IPS-15b (cell line): ENCODE measurements at regions not wholly inside any gene's neighbourhood (a gene's known extent, or its start where the extent isn't known, plus 50 kb on each side); places are given as distances from the start of the nearest gene placed in this dataset.

ENCODE experiments used
- H3K27me3 ChIP-seq: one replicate; pipeline ENCODE4 v1.6.1; 2013; ENCODE audit warnings: low read length; ENCODE audit not compliant: control insufficient read depth, insufficient read depth
- H3K36me3 ChIP-seq: one replicate; pipeline ENCODE4 v1.6.1; 2013; ENCODE audit warnings: low read length; ENCODE audit not compliant: control insufficient read depth, insufficient read depth
- H3K4me1 ChIP-seq: one replicate; pipeline ENCODE4 v1.6.1; 2013; ENCODE audit warnings: mild to moderate bottlenecking, low read length; ENCODE audit not compliant: control insufficient read depth, insufficient read depth
- H3K4me3 ChIP-seq: one replicate; pipeline ENCODE4 v1.5.1; 2013; ENCODE audit warnings: low read depth, low read length
- H3K9ac ChIP-seq: one replicate; pipeline ENCODE4 v1.6.1; 2013; ENCODE audit warnings: low read depth, mild to moderate bottlenecking, low read length
- H3K9me3 ChIP-seq: one replicate; pipeline ENCODE4 v1.6.1; 2013; ENCODE audit warnings: mild to moderate bottlenecking, low read length; ENCODE audit not compliant: control insufficient read depth, insufficient read depth

DNA sequence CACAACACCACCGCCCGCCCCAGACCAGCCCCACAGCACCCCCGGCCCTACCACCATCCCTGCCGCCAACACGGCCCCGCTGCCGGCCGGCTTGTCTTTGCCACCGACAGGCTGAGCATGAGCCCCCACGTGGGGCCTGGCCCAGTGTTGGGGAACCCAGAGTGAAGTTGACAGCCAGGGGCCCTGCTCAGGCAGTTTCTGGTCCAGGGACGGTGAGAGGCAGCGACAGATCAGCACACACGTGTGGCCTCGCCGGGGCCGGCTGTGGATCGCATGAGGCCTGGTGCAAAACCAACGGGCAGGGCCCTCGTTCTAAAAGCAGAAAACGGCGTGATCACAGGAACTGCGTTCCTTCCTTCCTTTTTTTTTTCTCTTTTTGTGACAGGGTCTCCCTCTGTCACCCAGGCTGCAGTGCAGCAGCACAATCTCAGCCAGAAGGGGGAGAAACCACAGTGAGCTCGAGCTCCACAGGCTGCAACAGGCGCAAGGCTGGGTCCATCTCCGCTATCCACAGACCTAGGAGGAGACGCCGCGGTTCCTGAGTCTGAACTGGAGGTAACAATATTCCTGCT lies 50.5 kb upstream of the FBRSL1 start:
- no peak overlapping the region for H3K9ac ChIP-seq
- no peaks in the 10 kb centered on the region for H3K36me3 ChIP-seq
- H3K27me3 ChIP-seq, result peaks cover 35% of the 10 kb centered on the region
- H3K9me3 ChIP-seq, result peaks cover 3% of the 10 kb centered on the region
- H3K4me1 ChIP-seq, result peaks cover 4% of the 10 kb centered on the region
- no peak overlapping the region for H3K4me3 ChIP-seq

DNA sequence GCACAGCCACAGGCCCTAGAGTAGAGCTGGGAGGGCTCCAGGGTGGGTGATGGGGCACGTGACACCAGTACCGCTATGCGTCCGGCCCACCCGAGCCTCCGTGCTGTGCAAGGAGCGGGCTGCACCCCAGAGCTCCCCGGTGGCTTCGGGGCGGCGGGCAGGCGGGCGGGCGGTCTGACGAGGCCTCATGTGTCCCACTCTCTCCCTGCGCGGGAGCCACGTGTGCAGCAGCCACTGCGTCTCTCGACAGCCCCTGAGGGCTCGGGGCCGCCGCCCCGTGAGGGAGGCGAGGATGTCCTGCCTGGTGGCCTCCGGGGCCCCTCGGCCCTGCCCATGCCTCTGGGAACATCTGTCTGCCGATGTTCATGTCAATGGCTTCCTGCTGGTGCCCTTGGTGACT lies 51.2 kb upstream of the FBRSL1 start:
- no peak overlapping the region for H3K4me3 ChIP-seq
- H3K27me3 ChIP-seq, result peaks cover 32% of the 10 kb centered on the region

DNA sequence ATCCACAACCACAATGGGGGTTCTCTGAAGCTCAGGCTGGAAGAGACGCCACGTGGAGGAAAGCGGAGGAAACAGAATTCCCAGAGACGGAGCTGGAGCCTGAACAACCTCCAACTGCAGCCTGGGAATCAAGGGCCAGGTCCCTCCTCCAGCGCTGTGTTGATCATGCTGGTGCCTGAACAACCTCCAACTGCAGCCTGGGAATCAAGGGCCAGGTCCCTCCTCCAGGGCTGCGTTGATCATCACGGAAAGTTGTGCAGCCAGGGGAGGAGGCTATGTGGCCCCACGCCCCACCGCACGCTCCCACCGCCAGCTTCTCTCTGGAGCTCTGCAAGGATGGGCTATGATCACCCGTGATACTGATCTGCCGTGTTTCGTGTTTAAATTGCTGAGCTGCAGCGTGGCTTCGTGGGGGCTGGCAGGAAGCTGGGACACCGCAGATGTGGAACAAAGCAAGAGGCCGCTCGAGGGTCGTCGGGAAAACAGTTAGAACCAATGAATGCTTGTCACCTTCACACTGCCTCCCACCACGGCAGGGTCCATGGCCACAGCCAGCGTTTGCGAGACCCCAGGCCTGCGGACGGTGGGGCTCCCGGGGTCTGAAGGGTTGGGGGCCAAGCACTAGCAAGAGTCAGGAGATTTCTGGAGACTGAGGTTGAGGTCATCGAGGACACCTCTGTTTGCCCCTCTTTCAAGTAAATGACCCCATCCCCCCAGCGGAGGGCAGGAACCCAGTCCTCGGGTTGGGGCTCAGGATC lies 51.8 kb upstream of the FBRSL1 start:
- Histone ChIP-seq H3K9me3 (peaks cover 3% of the 10 kb centered on the region), H3K4me3 (no peak overlapping the region), H3K9ac (no peak overlapping the region), H3K36me3 (no peaks in the 10 kb centered on the region), H3K4me1 (peaks cover 4% of the 10 kb centered on the region), H3K27me3 (peaks cover 33% of the 10 kb centered on the region)

More for the DNA sequence above, 51.2 kb upstream of the FBRSL1 start:
- peaks cover 3% of the 10 kb centered on the region for H3K9me3 ChIP-seq
- H3K4me1 ChIP-seq, result peaks cover 4% of the 10 kb centered on the region
- no peaks in the 10 kb centered on the region for H3K36me3 ChIP-seq
- H3K9ac ChIP-seq, result no peak overlapping the region

DNA sequence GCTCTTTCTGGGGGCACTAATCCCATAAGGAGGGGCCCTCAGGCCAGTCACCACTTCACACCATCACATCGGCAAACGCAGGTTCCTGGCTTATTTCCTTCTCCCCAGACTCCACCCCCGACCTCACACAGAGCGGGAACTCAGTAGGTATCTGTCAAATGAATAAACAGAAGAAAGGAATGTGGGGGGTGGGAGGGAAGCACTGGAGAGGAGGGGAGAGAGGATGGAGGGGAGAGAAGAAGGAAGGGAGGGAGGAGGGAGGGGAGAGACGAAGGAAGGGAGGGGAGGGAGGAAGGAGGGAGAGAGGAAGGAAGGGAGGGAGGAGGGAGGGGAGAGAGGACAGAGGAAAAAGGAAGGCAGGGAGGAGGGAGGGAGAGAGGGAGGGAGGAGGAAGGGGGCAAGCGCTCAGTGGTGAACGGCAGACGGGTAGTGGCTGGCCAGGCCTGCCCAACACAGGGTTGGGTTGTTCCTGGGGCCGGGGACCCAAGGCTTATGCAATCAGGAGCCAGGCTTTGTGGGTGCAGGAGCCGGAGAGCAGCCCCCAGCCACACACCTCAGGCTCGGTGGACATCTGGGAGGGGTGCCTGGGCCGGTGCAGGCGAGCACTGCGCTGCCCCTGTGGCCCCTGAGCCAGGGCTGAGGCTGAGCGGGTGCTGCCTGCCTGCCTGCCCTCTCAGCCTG lies 52.6 kb upstream of the FBRSL1 start:
- no peak overlapping the region for H3K9ac ChIP-seq
- peaks cover 3% of the 10 kb centered on the region for H3K9me3 ChIP-seq
- peaks cover 4% of the 10 kb centered on the region for H3K4me1 ChIP-seq
- H3K4me3 ChIP-seq, result peak overlapping the region; percentile 35
- no peaks in the 10 kb centered on the region for H3K36me3 ChIP-seq
- peaks cover 32% of the 10 kb centered on the region for H3K27me3 ChIP-seq

DNA sequence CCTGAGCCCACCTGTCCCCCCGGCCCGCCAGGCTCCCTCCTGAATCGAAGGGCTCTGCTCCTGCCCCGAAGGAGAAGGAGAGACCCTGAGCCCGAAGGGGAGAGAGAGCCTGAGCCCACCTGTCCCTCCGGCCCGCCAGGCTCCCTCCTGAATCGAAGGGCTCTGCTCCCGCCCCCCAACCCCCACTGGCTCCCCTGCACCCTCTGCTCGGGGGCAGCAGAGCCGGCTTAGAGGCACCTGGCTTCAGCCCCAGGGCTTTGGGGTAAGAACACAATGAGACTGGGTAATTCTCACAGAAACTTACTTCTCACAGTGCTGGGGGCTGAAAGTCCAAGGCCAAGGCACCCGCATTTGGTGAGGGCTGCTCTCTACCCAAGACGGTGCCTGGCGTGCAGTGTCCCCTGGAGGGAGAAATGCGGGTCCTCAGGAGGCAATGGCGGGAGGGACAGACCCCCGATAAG lies 53.1 kb upstream of the FBRSL1 start:
- Histone ChIP-seq H3K4me3 (peak overlapping the region; percentile 35), H3K9ac (no peak overlapping the region), H3K9me3 (peaks cover 3% of the 10 kb centered on the region), H3K36me3 (no peaks in the 10 kb centered on the region), H3K27me3 (peaks cover 31% of the 10 kb centered on the region), H3K4me1 (peaks cover 4% of the 10 kb centered on the region)

DNA sequence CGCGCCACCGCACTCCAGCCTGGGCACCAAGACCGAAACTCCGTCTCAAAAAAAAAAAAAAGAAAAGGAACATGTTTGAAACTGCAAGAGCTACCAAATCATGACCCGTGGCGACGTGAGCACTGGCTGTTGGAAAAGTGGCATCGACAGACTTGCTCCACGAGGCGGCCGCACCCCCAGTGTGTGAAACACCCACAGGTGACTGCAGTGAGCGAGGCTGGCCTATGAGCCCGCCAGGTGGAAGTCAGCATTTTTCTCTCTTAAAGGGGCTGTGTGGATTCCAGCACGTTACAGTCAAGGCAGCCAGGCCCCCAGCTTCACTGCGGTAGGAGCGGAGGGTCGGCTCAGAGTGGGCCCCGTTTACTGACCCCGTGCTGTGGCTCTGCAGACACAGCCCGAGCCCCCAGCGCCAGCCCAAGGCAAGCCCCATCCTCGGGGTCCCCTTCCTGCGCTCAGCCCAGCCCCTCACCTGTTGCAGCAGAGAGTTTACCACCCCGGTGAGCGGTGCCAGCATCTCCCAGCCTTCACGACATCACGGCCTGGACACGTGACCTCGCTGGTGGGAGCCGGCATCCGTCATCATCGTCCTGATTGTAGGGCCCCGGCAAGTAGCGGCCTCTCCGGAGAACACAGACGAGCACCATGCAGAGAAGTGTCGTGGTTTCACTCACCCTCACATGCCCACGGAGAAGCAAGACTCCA lies 54.3 kb upstream of the FBRSL1 start:
- no peak overlapping the region for H3K4me3 ChIP-seq
- H3K36me3 ChIP-seq, result no peaks in the 10 kb centered on the region
- H3K9ac ChIP-seq, result no peak overlapping the region
- H3K4me1 ChIP-seq, result peaks cover 4% of the 10 kb centered on the region
- peaks cover 28% of the 10 kb centered on the region for H3K27me3 ChIP-seq
- H3K9me3 ChIP-seq, result peaks cover 3% of the 10 kb centered on the region

DNA sequence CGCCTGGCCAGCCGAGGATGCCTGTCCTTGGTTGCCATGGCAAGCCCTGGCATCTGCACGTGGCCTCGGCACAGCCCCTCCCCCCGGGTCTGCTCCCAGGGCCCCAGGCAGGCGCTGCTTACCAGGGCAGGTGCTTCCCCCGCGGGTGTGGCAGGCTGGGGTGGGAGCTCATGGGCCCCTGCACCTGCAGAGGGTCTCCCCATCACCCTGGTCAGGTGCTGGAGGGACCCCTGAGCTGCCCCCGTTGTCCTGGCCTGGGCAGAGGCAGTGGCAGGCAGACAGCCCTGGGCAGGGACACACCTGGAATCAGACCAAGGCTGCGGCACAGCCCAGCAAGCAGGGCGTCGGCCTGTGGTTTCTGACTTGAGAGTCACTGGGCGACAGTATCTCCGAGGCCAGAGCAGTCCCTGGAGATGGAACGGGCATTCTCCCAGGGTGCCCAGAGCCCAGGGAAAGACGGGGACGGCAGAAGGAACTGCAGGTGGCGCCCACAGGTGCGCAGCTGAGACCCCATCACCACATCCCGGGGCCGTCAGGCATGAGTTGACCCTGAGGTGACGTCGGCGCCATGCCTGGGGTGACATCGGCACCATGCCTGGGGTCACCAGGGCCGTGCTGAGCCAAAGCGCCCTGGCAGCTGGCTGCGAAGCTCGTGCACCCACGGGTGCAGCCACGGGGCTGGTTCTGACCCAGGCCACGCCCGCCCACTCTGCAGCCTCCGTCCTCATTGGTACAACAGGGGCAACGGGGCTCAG lies 56.1 kb upstream of the FBRSL1 start:
- H3K9me3 ChIP-seq, result peaks cover 3% of the 10 kb centered on the region
- peaks cover 33% of the 10 kb centered on the region for H3K27me3 ChIP-seq
- peaks cover 5% of the 10 kb centered on the region for H3K4me1 ChIP-seq
- H3K36me3 ChIP-seq, result no peaks in the 10 kb centered on the region
- H3K9ac ChIP-seq, result no peak overlapping the region
- H3K4me3 ChIP-seq, result no peak overlapping the region

DNA sequence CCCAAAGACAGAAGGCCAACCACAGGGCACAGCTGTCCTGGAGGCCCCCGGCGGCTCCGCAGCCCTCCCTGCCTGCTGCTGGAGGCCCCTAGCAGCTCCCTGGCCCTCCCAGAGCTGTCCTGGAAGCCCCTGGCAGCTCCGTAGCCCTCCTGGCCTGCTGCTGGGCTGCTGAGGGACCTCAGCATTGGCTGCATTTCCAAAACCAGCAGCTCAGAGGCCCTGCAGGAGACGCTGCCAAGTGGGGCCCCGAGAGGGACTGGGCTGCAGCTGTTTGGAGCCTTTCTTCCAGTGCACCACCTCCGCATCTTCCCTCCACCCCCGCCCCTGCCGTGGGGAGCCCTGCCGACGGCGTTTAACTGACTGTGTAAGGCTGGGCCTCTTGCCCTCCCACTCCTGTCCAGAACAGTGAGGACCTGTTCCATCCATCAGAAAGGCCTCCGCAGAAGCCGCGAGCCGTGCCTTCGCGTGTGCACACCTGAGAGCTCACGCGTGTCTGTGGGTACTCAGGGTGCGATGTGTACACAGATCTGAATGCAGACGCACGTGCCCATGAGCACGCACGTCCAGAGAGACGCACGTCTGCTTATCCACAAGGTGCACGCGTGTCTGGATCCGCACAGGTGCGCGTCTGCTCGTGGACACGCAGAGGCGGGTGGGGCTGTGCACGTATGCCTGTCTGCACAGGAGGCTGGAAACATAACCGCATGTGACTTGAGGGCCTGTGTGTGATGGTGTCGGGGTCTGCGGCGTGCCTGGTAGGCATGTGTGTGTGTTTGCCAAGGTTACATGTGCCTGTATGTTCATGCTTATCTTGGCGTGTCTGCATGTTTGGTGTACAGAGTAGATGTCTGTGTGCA lies 57.0 kb upstream of the FBRSL1 start:
- Histone ChIP-seq H3K4me1 (peaks cover 6% of the 10 kb centered on the region), H3K4me3 (no peak overlapping the region), H3K9me3 (peaks cover 3% of the 10 kb centered on the region), H3K27me3 (peaks cover 34% of the 10 kb centered on the region), H3K36me3 (no peaks in the 10 kb centered on the region), H3K9ac (no peak overlapping the region)

DNA sequence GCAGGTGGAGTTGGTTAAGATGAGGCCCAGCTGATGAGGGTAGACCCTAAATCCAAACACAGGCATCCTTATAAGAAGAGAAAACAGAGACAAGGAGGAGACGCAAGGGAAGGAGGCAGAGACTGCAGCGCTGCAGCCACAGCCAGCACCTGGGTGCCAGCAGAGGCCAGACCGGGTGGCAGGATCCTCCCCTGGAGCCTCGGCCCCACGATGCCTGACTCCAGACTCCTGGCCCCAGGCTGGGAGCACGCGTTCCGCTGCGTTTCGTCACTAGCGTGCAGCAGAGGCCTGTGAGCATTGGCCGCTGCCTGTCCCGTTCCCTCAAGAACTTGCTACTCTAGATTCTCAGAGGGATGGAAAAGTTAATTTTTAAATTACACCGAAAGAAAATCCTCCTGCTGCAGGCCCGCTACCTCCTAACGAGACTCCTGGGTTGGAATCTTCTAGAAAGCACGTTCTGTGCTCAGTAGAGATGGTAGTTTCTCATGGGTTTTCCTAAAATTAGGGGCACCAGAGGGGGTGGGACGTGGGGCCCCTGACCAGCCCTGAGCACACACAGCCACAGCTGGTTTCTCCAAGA lies 57.7 kb upstream of the FBRSL1 start:
- H3K27me3 ChIP-seq, result peaks cover 38% of the 10 kb centered on the region
- H3K9me3 ChIP-seq, result peaks cover 3% of the 10 kb centered on the region
- H3K4me3 ChIP-seq, result no peak overlapping the region
- peaks cover 6% of the 10 kb centered on the region for H3K4me1 ChIP-seq
- H3K36me3 ChIP-seq, result no peaks in the 10 kb centered on the region
- no peak overlapping the region for H3K9ac ChIP-seq
